Stimulated activated CD8-positive, alpha-beta memory T cell treated with anti-CD3 and anti-CD28 coated beads, Interleukin-12 subunit alpha, Interleukin-12 subunit beta, amount 100 ng/mL, for 4 hours (primary cell): ENCODE measurements at regions not wholly inside any gene's neighbourhood (a gene's known extent, or its start where the extent isn't known, plus 50 kb on each side); places are given as distances from the start of the nearest gene placed in this dataset.

ENCODE experiments used
- DNase-seq: peaks from one replicate; pipeline ENCODE4 v3.0.0-alpha.2; 2020; ENCODE audit warnings: low read depth

DNA sequence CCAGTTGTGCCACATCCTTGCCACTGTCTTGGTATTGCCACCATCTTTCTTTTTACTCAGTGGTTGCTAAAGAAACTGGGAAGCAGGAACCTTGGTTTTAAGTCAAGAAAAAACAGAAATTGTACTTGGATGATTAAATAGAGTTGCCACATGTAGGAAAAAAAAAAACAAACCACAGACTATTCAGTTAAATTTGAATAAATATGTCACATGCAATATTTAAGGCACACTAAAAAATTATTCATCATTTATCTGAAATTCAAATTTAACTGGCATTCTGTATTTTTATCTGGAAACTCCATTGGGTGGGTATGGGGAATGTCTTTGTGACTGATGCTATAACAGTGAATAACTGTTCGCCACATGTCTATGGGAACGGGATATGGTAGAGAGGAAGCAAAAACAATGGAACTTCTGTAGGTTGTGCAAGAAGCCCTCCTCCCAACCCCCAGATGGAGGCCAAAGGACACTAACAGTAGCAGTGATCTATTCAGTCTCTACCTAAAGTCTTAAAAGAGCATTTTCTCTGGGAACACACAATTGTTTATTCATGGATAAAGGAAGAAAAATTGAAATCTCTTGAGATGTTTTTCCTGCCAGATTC, 57.0 kb upstream of the PLAC8 start:
- no peak for DNase-seq

DNA sequence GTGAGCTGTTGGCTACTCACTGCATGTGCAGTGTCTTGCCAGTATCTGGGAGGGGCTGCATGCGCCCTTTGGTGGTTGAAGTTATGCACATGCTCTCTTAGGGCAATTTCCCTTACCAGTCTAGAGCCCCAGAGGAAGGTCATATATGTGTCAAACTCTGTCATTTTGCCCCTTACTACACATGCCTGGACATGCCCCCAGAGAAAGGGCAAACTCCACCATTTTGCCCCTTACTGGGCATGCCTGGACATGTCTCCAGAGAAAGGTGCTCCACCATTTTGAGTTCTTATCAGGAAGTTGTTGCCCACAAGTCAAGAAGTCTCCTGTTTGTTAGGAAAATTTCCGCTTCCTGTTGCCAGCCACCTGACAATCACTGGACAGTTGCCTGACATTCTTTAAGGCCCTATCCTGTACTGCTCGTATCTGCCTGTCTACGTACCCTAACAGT, 56.4 kb upstream of the PLAC8 start:
- no peak for DNase-seq
